ENCODE measurements at regions not wholly inside any gene's neighbourhood (a gene's known extent, or its start where the extent isn't known, plus 50 kb on each side); places are given as distances from the start of the nearest gene placed in this dataset.

GRCh38 chr11:128326791-128327190, 260.6 kb downstream of the ETS1 start:
- H3K9me3 ChIP-seq (ENCODE audit: control insufficient read depth, low read length), result no peaks in the 10 kb centered on the region
- no peaks in the 10 kb centered on the region for H3K27me3 ChIP-seq (ENCODE audit: control insufficient read depth in 1 of 2, insufficient read depth in 2 of 2, low read length in 1 of 2)
- H3K4me3 ChIP-seq (ENCODE audit: low read length in 2 of 2), result no peak overlapping the region
- DNase-seq (no peak), ATAC-seq (ENCODE audit: low FRiP score) (no peak)
- H3K27ac ChIP-seq (ENCODE audit: low read depth in 1 of 2, low read length in 2 of 2), result no peak overlapping the region
- H3K36me3 ChIP-seq (ENCODE audit: control insufficient read depth in 1 of 2, insufficient read depth in 2 of 2, low read length in 1 of 2), result no peaks in the 10 kb centered on the region
- intact Hi-C loops (cut with DNase I), result no loop called here
- 85 to 88% methylated on average over 7 of the region's 7 CpGs for WGBS, 2 donors
- H3K4me1 ChIP-seq (ENCODE audit: control insufficient read depth in 1 of 2, insufficient read depth in 2 of 2, low read length in 2 of 2), result peaks cover 0 to 3% of the 10 kb centered on the region in 2 donors

GRCh38 chr11:128324531-128325141, 262.7 kb downstream of the ETS1 start:
- Histone ChIP-seq H3K27me3 (ENCODE audit: control insufficient read depth in 1 of 2, insufficient read depth in 2 of 2, low read length in 1 of 2) (no peaks in the 10 kb centered on the region), H3K4me1 (ENCODE audit: control insufficient read depth in 1 of 2, insufficient read depth in 2 of 2, low read length in 2 of 2) (peaks cover 0 to 3% of the 10 kb centered on the region in 2 donors), H3K36me3 (ENCODE audit: control insufficient read depth in 1 of 2, insufficient read depth in 2 of 2, low read length in 1 of 2) (no peaks in the 10 kb centered on the region), H3K27ac (ENCODE audit: low read depth in 1 of 2, low read length in 2 of 2) (no peak overlapping the region), H3K4me3 (ENCODE audit: low read length in 2 of 2) (no peak overlapping the region), H3K9me3 (ENCODE audit: control insufficient read depth, low read length) (no peaks in the 10 kb centered on the region)
- 83 to 88% methylated on average over 14 of the region's 14 CpGs for WGBS, 2 donors
- intact Hi-C loops (cut with DNase I), result no loop called here
- no peak for DNase-seq
- peak; percentile 48 for ATAC-seq (ENCODE audit: low FRiP score)

- DNase-seq (no peak), ATAC-seq (ENCODE audit: low FRiP score) (no peak)
- no peak overlapping the region for H3K27ac ChIP-seq (ENCODE audit: low read depth in 1 of 2, low read length in 2 of 2)
- intact Hi-C loops (cut with DNase I), result no loop called here
- 73 to 82% methylated on average over 9 of the region's 9 CpGs for WGBS, 2 donors
- peaks cover 0 to under 1% of the 10 kb centered on the region in 2 donors for H3K4me1 ChIP-seq (ENCODE audit: control insufficient read depth in 1 of 2, insufficient read depth in 2 of 2, low read length in 2 of 2)
- no peak overlapping the region for H3K4me3 ChIP-seq (ENCODE audit: low read length in 2 of 2)
- H3K36me3 ChIP-seq (ENCODE audit: control insufficient read depth in 1 of 2, insufficient read depth in 2 of 2, low read length in 1 of 2), result no peaks in the 10 kb centered on the region
- no peaks in the 10 kb centered on the region for H3K9me3 ChIP-seq (ENCODE audit: control insufficient read depth, low read length)
- no peaks in the 10 kb centered on the region for H3K27me3 ChIP-seq (ENCODE audit: control insufficient read depth in 1 of 2, insufficient read depth in 2 of 2, low read length in 1 of 2)
These were observed 263.3 kb downstream of the ETS1 start for GRCh38 chr11:128324051-128324481.

- H3K27me3 ChIP-seq (ENCODE audit: control insufficient read depth in 1 of 2, insufficient read depth in 2 of 2, low read length in 1 of 2), result no peaks in the 10 kb centered on the region
- no peak overlapping the region for H3K4me3 ChIP-seq (ENCODE audit: low read length in 2 of 2)
- H3K36me3 ChIP-seq (ENCODE audit: control insufficient read depth in 1 of 2, insufficient read depth in 2 of 2, low read length in 1 of 2), result no peaks in the 10 kb centered on the region
- intact Hi-C loops (cut with DNase I), result no loop called here
- H3K4me1 ChIP-seq (ENCODE audit: control insufficient read depth in 1 of 2, insufficient read depth in 2 of 2, low read length in 2 of 2), result no peaks in the 10 kb centered on the region
- no peak for ATAC-seq (ENCODE audit: low FRiP score)
- no peak for DNase-seq
- no peak overlapping the region for H3K27ac ChIP-seq (ENCODE audit: low read depth in 1 of 2, low read length in 2 of 2)
- no peaks in the 10 kb centered on the region for H3K9me3 ChIP-seq (ENCODE audit: control insufficient read depth, low read length)
- 93% methylated on average over 2 of the region's 2 CpGs for WGBS, 2 donors
These were observed 264.0 kb downstream of the ETS1 start for GRCh38 chr11:128323381-128323780.

- WGBS, 2 donors, result 74 to 78% methylated on average over 8 of the region's 8 CpGs
- no peak for DNase-seq
- H3K4me3 ChIP-seq (ENCODE audit: low read length in 2 of 2), result no peak overlapping the region
- no peak overlapping the region for H3K27ac ChIP-seq (ENCODE audit: low read depth in 1 of 2, low read length in 2 of 2)
- peaks cover 4% of the 10 kb centered on the region for H3K9me3 ChIP-seq (ENCODE audit: control insufficient read depth, low read length)
- intact Hi-C loops (cut with DNase I), result no loop called here
- no peaks in the 10 kb centered on the region for H3K4me1 ChIP-seq (ENCODE audit: control insufficient read depth in 1 of 2, insufficient read depth in 2 of 2, low read length in 2 of 2)
- H3K27me3 ChIP-seq (ENCODE audit: control insufficient read depth in 1 of 2, insufficient read depth in 2 of 2, low read length in 1 of 2), result no peaks in the 10 kb centered on the region
- no peak for ATAC-seq (ENCODE audit: low FRiP score)
- H3K36me3 ChIP-seq (ENCODE audit: control insufficient read depth in 1 of 2, insufficient read depth in 2 of 2, low read length in 1 of 2), result no peaks in the 10 kb centered on the region
These were observed 268.4 kb downstream of the ETS1 start for GRCh38 chr11:128318856-128319474.

GRCh38 chr11:128316541-128317227, 270.7 kb downstream of the ETS1 start:
- intact Hi-C loops (cut with DNase I), result no loop called here
- Histone ChIP-seq H3K4me3 (ENCODE audit: low read length in 2 of 2) (no peak overlapping the region), H3K4me1 (ENCODE audit: control insufficient read depth in 1 of 2, insufficient read depth in 2 of 2, low read length in 2 of 2) (no peaks in the 10 kb centered on the region), H3K27me3 (ENCODE audit: control insufficient read depth in 1 of 2, insufficient read depth in 2 of 2, low read length in 1 of 2) (no peaks in the 10 kb centered on the region), H3K27ac (ENCODE audit: low read depth in 1 of 2, low read length in 2 of 2) (no peak overlapping the region), H3K9me3 (ENCODE audit: control insufficient read depth, low read length) (peaks cover 4% of the 10 kb centered on the region), H3K36me3 (ENCODE audit: control insufficient read depth in 1 of 2, insufficient read depth in 2 of 2, low read length in 1 of 2) (no peaks in the 10 kb centered on the region)
- 85% methylated on average over 4 of the region's 4 CpGs for WGBS, 2 donors
- DNase-seq (no peak), ATAC-seq (ENCODE audit: low FRiP score) (no peak)

- no peak overlapping the region for H3K4me3 ChIP-seq (ENCODE audit: low read length in 2 of 2)
- ATAC-seq (ENCODE audit: low FRiP score) (no peak), DNase-seq (no peak)
- no peaks in the 10 kb centered on the region for H3K4me1 ChIP-seq (ENCODE audit: control insufficient read depth in 1 of 2, insufficient read depth in 2 of 2, low read length in 2 of 2)
- no peak overlapping the region for H3K27ac ChIP-seq (ENCODE audit: low read depth in 1 of 2, low read length in 2 of 2)
- no peaks in the 10 kb centered on the region for H3K36me3 ChIP-seq (ENCODE audit: control insufficient read depth in 1 of 2, insufficient read depth in 2 of 2, low read length in 1 of 2)
- 76 to 87% methylated on average over 3 of the region's 3 CpGs for WGBS, 2 donors
- intact Hi-C loops (cut with DNase I), result no loop called here
- no peaks in the 10 kb centered on the region for H3K27me3 ChIP-seq (ENCODE audit: control insufficient read depth in 1 of 2, insufficient read depth in 2 of 2, low read length in 1 of 2)
- H3K9me3 ChIP-seq (ENCODE audit: control insufficient read depth, low read length), result peaks cover 4% of the 10 kb centered on the region
These were observed 271.4 kb downstream of the ETS1 start for GRCh38 chr11:128315933-128316332.

- ATAC-seq (ENCODE audit: low FRiP score) (no peak), DNase-seq (no peak)
- Histone ChIP-seq H3K27me3 (ENCODE audit: control insufficient read depth in 1 of 2, insufficient read depth in 2 of 2, low read length in 1 of 2) (no peaks in the 10 kb centered on the region), H3K27ac (ENCODE audit: low read depth in 1 of 2, low read length in 2 of 2) (no peak overlapping the region), H3K36me3 (ENCODE audit: control insufficient read depth in 1 of 2, insufficient read depth in 2 of 2, low read length in 1 of 2) (no peaks in the 10 kb centered on the region), H3K4me3 (ENCODE audit: low read length in 2 of 2) (no peak overlapping the region), H3K9me3 (ENCODE audit: control insufficient read depth, low read length) (peaks cover 4% of the 10 kb centered on the region), H3K4me1 (ENCODE audit: control insufficient read depth in 1 of 2, insufficient read depth in 2 of 2, low read length in 2 of 2) (no peaks in the 10 kb centered on the region)
- intact Hi-C loops (cut with DNase I), result no loop called here
- 97 to 100% methylated on average over 1 of the region's 1 CpG for WGBS, 2 donors
These were observed 273.4 kb downstream of the ETS1 start for GRCh38 chr11:128313931-128314330.
